H9 (cell line): ENCODE measurements at regions not wholly inside any gene's neighbourhood (a gene's known extent, or its start where the extent isn't known, plus 50 kb on each side); places are given as distances from the start of the nearest gene placed in this dataset.

ENCODE experiments used
- DNase-seq: peaks from one replicate; pipeline ENCODE4 v3.0.0-alpha.2; 2017
- H2AFZ ChIP-seq: one replicate; pipeline ENCODE4 v1.6.1; 2013; ENCODE audit warnings: mild to moderate bottlenecking, low read length, control low read depth, moderate library complexity
- H2AK5ac ChIP-seq: 2 replicates; pipeline ENCODE4 v1.6.1; 2013; ENCODE audit warnings: low read length, control low read depth, mixed read lengths; ENCODE audit not compliant: insufficient read length
- H2BK120ac ChIP-seq: one replicate; pipeline ENCODE4 v1.6.1; 2013; ENCODE audit warnings: low read depth, mild to moderate bottlenecking, low read length, control low read depth, inconsistent platforms; ENCODE audit not compliant: poor library complexity, severe bottlenecking
- H2BK12ac ChIP-seq: 2 replicates; pipeline ENCODE4 v1.6.1; 2013; ENCODE audit warnings: low read length, control low read depth, mixed read lengths, low read depth; ENCODE audit not compliant: insufficient read length
- H2BK15ac ChIP-seq: 2 replicates; pipeline ENCODE4 v1.6.1; 2013; ENCODE audit warnings: low read depth, low read length, control low read depth
- H2BK20ac ChIP-seq: one replicate; pipeline ENCODE4 v1.6.1; 2013; ENCODE audit warnings: low read depth, mild to moderate bottlenecking, low read length, control low read depth, inconsistent platforms; ENCODE audit not compliant: poor library complexity, severe bottlenecking
- H2BK5ac ChIP-seq: 2 replicates; pipeline ENCODE4 v1.6.1; 2013; ENCODE audit warnings: low read length, control low read depth, mixed read lengths; ENCODE audit not compliant: insufficient read length
- H3K14ac ChIP-seq: 2 replicates; pipeline ENCODE4 v1.6.1; 2013; ENCODE audit warnings: low read length, control low read depth; ENCODE audit not compliant: insufficient read depth
- H3K18ac ChIP-seq: 2 replicates; pipeline ENCODE4 v1.6.1; 2013; ENCODE audit warnings: low read depth, mild to moderate bottlenecking, mixed read lengths, low read length, control low read depth; ENCODE audit not compliant: insufficient read length
- H3K23ac ChIP-seq: 2 replicates; pipeline ENCODE4 v1.6.1; 2013; ENCODE audit warnings: low read length, control low read depth, mixed read lengths, low read depth; ENCODE audit not compliant: insufficient read length
- H3K23me2 ChIP-seq: 2 replicates; pipeline ENCODE4 v1.6.1; 2013; ENCODE audit warnings: low read depth, mild to moderate bottlenecking, mixed read lengths, low read length, control low read depth; ENCODE audit not compliant: insufficient read length, poor library complexity, severe bottlenecking
- H3K27ac ChIP-seq: 2 replicates; pipeline ENCODE4 v1.5.1; 2013; ENCODE audit warnings: low read length, control low read depth, mixed read lengths, low read depth; ENCODE audit not compliant: insufficient read length
- H3K27me3 ChIP-seq: 2 replicates; pipeline ENCODE4 v1.6.1; 2013; ENCODE audit warnings: low read length, control low read depth, inconsistent platforms; ENCODE audit not compliant: insufficient read depth
- H3K4ac ChIP-seq: 2 replicates; pipeline ENCODE4 v1.6.1; 2013; ENCODE audit warnings: low read depth, mild to moderate bottlenecking, control low read depth, inconsistent platforms, low read length, moderate library complexity
- H3K4me1 ChIP-seq: 2 replicates; pipeline ENCODE4 v1.6.1; 2013; ENCODE audit warnings: low read length, control low read depth, inconsistent platforms; ENCODE audit not compliant: insufficient read depth
- H3K4me2 ChIP-seq: 2 replicates; pipeline ENCODE4 v1.6.1; 2013; ENCODE audit warnings: low read length, control low read depth, mixed read lengths; ENCODE audit not compliant: insufficient read length, insufficient read depth
- H3K56ac ChIP-seq: 2 replicates; pipeline ENCODE4 v1.6.1; 2013; ENCODE audit warnings: low read depth, mild to moderate bottlenecking, mixed read lengths, low read length, control low read depth; ENCODE audit not compliant: insufficient read length
- H3K79me1 ChIP-seq: 2 replicates; pipeline ENCODE4 v1.6.1; 2013; ENCODE audit warnings: low read depth, mild to moderate bottlenecking, moderate library complexity, low read length, control low read depth, inconsistent platforms; ENCODE audit not compliant: insufficient read depth, poor library complexity, severe bottlenecking
- H3K79me2 ChIP-seq: 2 replicates; pipeline ENCODE4 v1.6.1; 2013; ENCODE audit warnings: low read length, control low read depth, inconsistent platforms; ENCODE audit not compliant: insufficient read depth
- H3K9ac ChIP-seq: 2 replicates; pipeline ENCODE4 v1.6.1; 2013; ENCODE audit warnings: low read length, control low read depth, mixed read lengths; ENCODE audit not compliant: insufficient read length; ENCODE audit errors: extremely low read depth
- H3K9me3 ChIP-seq: one replicate; pipeline ENCODE4 v1.6.1; 2013; ENCODE audit warnings: low read depth, low read length, inconsistent platforms; ENCODE audit not compliant: control insufficient read depth
- H3T11ph ChIP-seq: one replicate; pipeline ENCODE4 v1.6.1; 2013; ENCODE audit warnings: mild to moderate bottlenecking, low read length, control low read depth, inconsistent platforms
- H4K20me1 ChIP-seq: one replicate; pipeline ENCODE4 v1.6.1; 2013; ENCODE audit not compliant: control insufficient read depth, insufficient read length, insufficient read depth
- H4K5ac ChIP-seq: 2 replicates; pipeline ENCODE4 v1.6.1; 2013; ENCODE audit warnings: low read depth, mild to moderate bottlenecking, mixed read lengths, low read length, control low read depth; ENCODE audit not compliant: insufficient read length
- H4K8ac ChIP-seq: replicated peaks from 2 replicates; pipeline ENCODE4 v1.6.1; 2013; ENCODE audit warnings: low read length, control low read depth, mixed read lengths, low read depth; ENCODE audit not compliant: insufficient read length
- H4K91ac ChIP-seq: 2 replicates; pipeline ENCODE4 v1.6.1; 2013; ENCODE audit warnings: low read depth, mild to moderate bottlenecking, moderate library complexity, mixed read lengths, low read length, control low read depth; ENCODE audit not compliant: insufficient read length
- H3K27ac Mint-ChIP-seq, 3 experiments: 2 replicates in 2 of 3; 3 replicates in 1 of 3; pipeline ENCODE4 v1.8.0; 2020 to 2021; ENCODE audit warnings: mixed read lengths in 3 of 3, mild to moderate bottlenecking in 1 of 3, moderate library complexity in 1 of 3
- H3K27me3 Mint-ChIP-seq: 2 replicates; pipeline ENCODE4 v1.8.0; 2021; ENCODE audit warnings: low read depth, mild to moderate bottlenecking, moderate library complexity, mixed read lengths
- H3K36me3 Mint-ChIP-seq, 3 experiments: 2 replicates in 2 of 3; 3 replicates in 1 of 3; pipeline ENCODE4 v1.8.0; 2020 to 2021; ENCODE audit warnings: low read depth in 3 of 3, mixed read lengths in 3 of 3; ENCODE audit not compliant: insufficient read depth in 1 of 3
- H3K4me1 Mint-ChIP-seq, 2 experiments: 2 replicates each; pipeline ENCODE4 v1.8.0; 2020; ENCODE audit warnings: mixed read lengths in 2 of 2
- H3K4me3 Mint-ChIP-seq, 2 experiments: 2 replicates in 1 of 2; 3 replicates in 1 of 2; pipeline ENCODE4 v1.8.0; 2020 to 2021; ENCODE audit warnings: mild to moderate bottlenecking in 2 of 2, mixed read lengths in 2 of 2, moderate library complexity in 1 of 2
- H3K9me3 Mint-ChIP-seq, 2 experiments: 2 replicates in 1 of 2; 3 replicates in 1 of 2; pipeline ENCODE4 v1.8.0; 2020; ENCODE audit warnings: mild to moderate bottlenecking in 2 of 2, mixed read lengths in 2 of 2, moderate library complexity in 1 of 2
- WGBS: extraction: QIAGEN DNeasy Blood & Tissue Kit; methylation state at CpG from one replicate; pipeline ENCODE4 v1.1.7; 2013; ENCODE audit warnings: missing lambda C conversion rate, low lambda C conversion rate, mixed read lengths; ENCODE audit not compliant: insufficient read length; ENCODE audit errors: extremely low coverage; 5-methylcytosine and 5-hydroxymethylcytosine counted together
- TF ChIP-seq, protein P1 (sequence below): fragments of 200-600 bp; sonication (generic); conservative IDR thresholded peaks from 3 replicates; pipeline ENCODE4 v1.8.0; 2021; ENCODE audit warnings: antibody characterized with exemption, mild to moderate bottlenecking

DNA sequence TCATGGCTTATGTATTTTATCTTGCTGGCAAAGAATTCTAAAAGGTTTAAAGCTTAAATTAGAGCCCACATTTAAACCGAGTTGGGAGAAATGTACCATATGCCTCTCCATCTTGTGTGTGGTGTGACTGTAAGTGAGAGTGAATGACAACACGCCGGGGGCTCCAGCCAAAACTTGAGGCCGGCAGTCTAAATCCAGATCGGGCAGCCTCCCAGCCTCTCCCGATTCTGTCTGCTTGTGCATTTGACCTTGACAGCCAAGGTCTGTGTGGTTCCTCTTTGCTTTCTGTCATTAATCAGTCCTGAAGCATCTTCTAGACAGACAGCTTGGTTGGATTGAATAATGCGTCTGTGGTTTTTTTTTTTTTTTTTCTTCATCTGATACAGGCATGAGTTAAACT is 1093.2 kb upstream of the EEF2KMT start:
- H3K4me1 Mint-ChIP-seq = peaks cover 20 to 21% of the 10 kb centered on the region in 2 experiments
- Histone ChIP-seq H2BK15ac (no peak overlapping the region), H3K23me2 (no peaks in the 10 kb centered on the region), H3K18ac (no peak overlapping the region), H2BK120ac (no peak overlapping the region), H3K9ac (no peak overlapping the region), H3K4me2 (no peak overlapping the region), H3K14ac (no peak overlapping the region), H3K27ac (no peak overlapping the region), H3K4ac (no peak overlapping the region), H3K79me1 (no peaks in the 10 kb centered on the region), H2BK12ac (no peak overlapping the region), H3T11ph (no peak overlapping the region), H4K91ac (no peak overlapping the region), H3K23ac (no peak overlapping the region), H3K56ac (no peak overlapping the region), H3K27me3 (no peaks in the 10 kb centered on the region), H2AFZ (no peak overlapping the region), H2BK20ac (no peak overlapping the region), H4K20me1 (no peaks in the 10 kb centered on the region), H3K4me1 (peaks cover 3% of the 10 kb centered on the region; the same call in 1 of the 2 replicates), H3K9me3 (no peaks in the 10 kb centered on the region), H3K79me2 (no peaks in the 10 kb centered on the region), H2AK5ac (no peak overlapping the region), H4K5ac (no peak overlapping the region), H2BK5ac (no peak overlapping the region), H4K8ac (no peak overlapping the region)
- H3K9me3 Mint-ChIP-seq = no peaks in the 10 kb centered on the region
- WGBS = no CpG with 5 or more reads among the region's 7 CpGs
- no peaks in the 10 kb centered on the region; a peak in 1 of 7 replicates for H3K36me3 Mint-ChIP-seq
- TF ChIP-seq, protein P1, sequence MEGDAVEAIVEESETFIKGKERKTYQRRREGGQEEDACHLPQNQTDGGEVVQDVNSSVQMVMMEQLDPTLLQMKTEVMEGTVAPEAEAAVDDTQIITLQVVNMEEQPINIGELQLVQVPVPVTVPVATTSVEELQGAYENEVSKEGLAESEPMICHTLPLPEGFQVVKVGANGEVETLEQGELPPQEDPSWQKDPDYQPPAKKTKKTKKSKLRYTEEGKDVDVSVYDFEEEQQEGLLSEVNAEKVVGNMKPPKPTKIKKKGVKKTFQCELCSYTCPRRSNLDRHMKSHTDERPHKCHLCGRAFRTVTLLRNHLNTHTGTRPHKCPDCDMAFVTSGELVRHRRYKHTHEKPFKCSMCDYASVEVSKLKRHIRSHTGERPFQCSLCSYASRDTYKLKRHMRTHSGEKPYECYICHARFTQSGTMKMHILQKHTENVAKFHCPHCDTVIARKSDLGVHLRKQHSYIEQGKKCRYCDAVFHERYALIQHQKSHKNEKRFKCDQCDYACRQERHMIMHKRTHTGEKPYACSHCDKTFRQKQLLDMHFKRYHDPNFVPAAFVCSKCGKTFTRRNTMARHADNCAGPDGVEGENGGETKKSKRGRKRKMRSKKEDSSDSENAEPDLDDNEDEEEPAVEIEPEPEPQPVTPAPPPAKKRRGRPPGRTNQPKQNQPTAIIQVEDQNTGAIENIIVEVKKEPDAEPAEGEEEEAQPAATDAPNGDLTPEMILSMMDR = no peak
- H3K4me3 Mint-ChIP-seq = no peak overlapping the region
- no peaks in the 10 kb centered on the region for H3K27me3 Mint-ChIP-seq
- no peak overlapping the region for H3K27ac Mint-ChIP-seq
- no peak for DNase-seq
